Liver (tissue), 3 donors: ENCODE measurements at regions not wholly inside any gene's neighbourhood (a gene's known extent, or its start where the extent isn't known, plus 50 kb on each side); places are given as distances from the start of the nearest gene placed in this dataset.
"Not testable (repeated sequence)": the region's sequence is repeated elsewhere in the genome, so short reads cannot be mapped to it uniquely, and the experiment has no call there.

Experiments
- GABPA ChIP-seq, 2 donors: IDR thresholded peaks in 1 of 2; conservative IDR thresholded peaks in 1 of 2; 2 replicates each; pipeline ENCODE4 v1.6.1; 2016; ENCODE audit warnings: antibody characterized with exemption in 2 of 2, mild to moderate bottlenecking in 1 of 2, moderate library complexity in 1 of 2
- HNF4A ChIP-seq, 2 donors: conservative IDR thresholded peaks; 2 replicates each; pipeline ENCODE4 v1.6.1; 2016; ENCODE audit warnings: antibody characterized with exemption in 2 of 2, mild to moderate bottlenecking in 2 of 2
- YY1 ChIP-seq: IDR thresholded peaks from 2 replicates; pipeline ENCODE4 v1.6.1; 2016; ENCODE audit warnings: antibody characterized with exemption, mild to moderate bottlenecking
- TF ChIP-seq, protein P1 (sequence below): fragments of 150-350 bp; IDR thresholded peaks from 2 replicates; pipeline ENCODE4 v1.5.1; 2017; ENCODE audit warnings: improper control_type of control experiment, low read depth, low read length; ENCODE audit not compliant: missing input control
- donor health status: healthy.
- donor health status: healthy.

- TF ChIP-seq, protein P1, sequence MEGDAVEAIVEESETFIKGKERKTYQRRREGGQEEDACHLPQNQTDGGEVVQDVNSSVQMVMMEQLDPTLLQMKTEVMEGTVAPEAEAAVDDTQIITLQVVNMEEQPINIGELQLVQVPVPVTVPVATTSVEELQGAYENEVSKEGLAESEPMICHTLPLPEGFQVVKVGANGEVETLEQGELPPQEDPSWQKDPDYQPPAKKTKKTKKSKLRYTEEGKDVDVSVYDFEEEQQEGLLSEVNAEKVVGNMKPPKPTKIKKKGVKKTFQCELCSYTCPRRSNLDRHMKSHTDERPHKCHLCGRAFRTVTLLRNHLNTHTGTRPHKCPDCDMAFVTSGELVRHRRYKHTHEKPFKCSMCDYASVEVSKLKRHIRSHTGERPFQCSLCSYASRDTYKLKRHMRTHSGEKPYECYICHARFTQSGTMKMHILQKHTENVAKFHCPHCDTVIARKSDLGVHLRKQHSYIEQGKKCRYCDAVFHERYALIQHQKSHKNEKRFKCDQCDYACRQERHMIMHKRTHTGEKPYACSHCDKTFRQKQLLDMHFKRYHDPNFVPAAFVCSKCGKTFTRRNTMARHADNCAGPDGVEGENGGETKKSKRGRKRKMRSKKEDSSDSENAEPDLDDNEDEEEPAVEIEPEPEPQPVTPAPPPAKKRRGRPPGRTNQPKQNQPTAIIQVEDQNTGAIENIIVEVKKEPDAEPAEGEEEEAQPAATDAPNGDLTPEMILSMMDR: not testable (repeated sequence)
- not testable (repeated sequence) for TF ChIP-seq HNF4A (conservative IDR thresholded peaks at IDR 0.05); YY1; GABPA (IDR thresholded peaks at IDR 0.05 in 1 of 2, conservative IDR thresholded peaks at IDR 0.05 in 1 of 2)
Observed at GRCh38 chr9:79439221-79439620, 132.5 kb upstream of the TLE4 start.
